CD14-positive monocyte (primary cell): ENCODE measurements at regions not wholly inside any gene's neighbourhood (a gene's known extent, or its start where the extent isn't known, plus 50 kb on each side); places are given as distances from the start of the nearest gene placed in this dataset.

Experiments
- DNase-seq, 3 donors: peaks; one replicate each; pipeline ENCODE4 v3.0.0-alpha.2; 2011 to 2022
- H2AFZ ChIP-seq: 2 replicates; pipeline ENCODE4 v1.6.0; 2012; ENCODE audit warnings: mild to moderate bottlenecking, low read depth, low read length, inconsistent platforms; ENCODE audit not compliant: insufficient read depth, poor library complexity, severe bottlenecking
- H3K27ac ChIP-seq, 2 donors: 1 replicate in 1 of 2; 2 replicates in 1 of 2; pipeline ENCODE4 v1.5.1; 2012 to 2013; ENCODE audit warnings: low read length in 2 of 2, control low read depth in 1 of 2, inconsistent platforms in 1 of 2, low read depth in 1 of 2, mild to moderate bottlenecking in 1 of 2
- H3K27me3 ChIP-seq, 2 donors: one replicate each; pipeline versions ENCODE4 v1.6.0 to v1.6.1; 2011 to 2013; ENCODE audit warnings: low read length in 2 of 2; ENCODE audit not compliant: control insufficient read depth in 2 of 2, insufficient read depth in 2 of 2
- H3K36me3 ChIP-seq, 2 donors: replicated peaks in 1 of 2; 1 replicate in 1 of 2; 2 replicates in 1 of 2; pipeline versions ENCODE4 v1.5.1 to v1.6.1; 2012 to 2013; ENCODE audit warnings: low read length in 2 of 2, control low read depth in 1 of 2, inconsistent platforms in 1 of 2, mild to moderate bottlenecking in 1 of 2; ENCODE audit not compliant: insufficient read depth in 2 of 2, control insufficient read depth in 1 of 2
- H3K4me1 ChIP-seq, 2 donors: 1 replicate in 1 of 2; 2 replicates in 1 of 2; pipeline versions ENCODE4 v1.5.1 to v1.6.1; 2012 to 2013; ENCODE audit warnings: low read length in 2 of 2, control low read depth in 1 of 2, inconsistent platforms in 1 of 2, mild to moderate bottlenecking in 1 of 2, moderate library complexity in 1 of 2; ENCODE audit not compliant: insufficient read depth in 2 of 2, control insufficient read depth in 1 of 2
- H3K4me2 ChIP-seq: replicated peaks from 2 replicates; pipeline ENCODE3; 2012; ENCODE audit warnings: low read length, moderate library complexity, mild to moderate bottlenecking; ENCODE audit not compliant: poor library complexity, severe bottlenecking; ENCODE audit errors: extremely low read depth
- H3K4me3 ChIP-seq, 3 experiments: fragments of 200-600 bp in 1 of 3; sonication (generic) in 1 of 3; replicated peaks in 1 of 3; 1 replicate in 2 of 3; 2 replicates in 1 of 3; pipeline ENCODE4 v1.5.1; 2011 to 2013; ENCODE audit warnings: low read length in 3 of 3, mild to moderate bottlenecking in 3 of 3, control low read depth in 2 of 3, low read depth in 2 of 3, inconsistent platforms in 1 of 3, moderate library complexity in 1 of 3
- H3K79me2 ChIP-seq: 2 replicates; pipeline ENCODE4 v1.6.0; 2012; ENCODE audit warnings: mild to moderate bottlenecking, control low read depth, inconsistent platforms, low read length, moderate library complexity; ENCODE audit not compliant: insufficient read depth
- H3K9ac ChIP-seq: 2 replicates; pipeline ENCODE4 v1.6.0; 2017; ENCODE audit warnings: low read length, mild to moderate bottlenecking; ENCODE audit not compliant: insufficient read depth, poor library complexity, severe bottlenecking
- H3K9me3 ChIP-seq, 2 donors: replicated peaks in 1 of 2; 1 replicate in 1 of 2; 2 replicates in 1 of 2; pipeline versions ENCODE4 v1.5.1 to v1.6.1; 2012 to 2013; ENCODE audit warnings: low read length in 2 of 2, control low read depth in 1 of 2; ENCODE audit not compliant: control insufficient read depth in 1 of 2, insufficient read depth in 1 of 2
- H4K20me1 ChIP-seq: 2 replicates; pipeline ENCODE4 v1.6.0; 2012; ENCODE audit warnings: mild to moderate bottlenecking, low read length, control low read depth, moderate library complexity; ENCODE audit not compliant: insufficient read depth
- H3K27ac Mint-ChIP-seq, 7 donors: one replicate each; pipeline ENCODE4 v1.8.0; 2020; ENCODE audit warnings: mild to moderate bottlenecking in 7 of 7, mixed read lengths in 7 of 7, moderate library complexity in 6 of 7, inconsistent platforms in 2 of 7
- H3K27me3 Mint-ChIP-seq, 3 donors: one replicate each; pipeline ENCODE4 v1.8.0; 2021 to 2022; ENCODE audit warnings: low read depth in 3 of 3, mild to moderate bottlenecking in 3 of 3, mixed read lengths in 3 of 3, moderate library complexity in 3 of 3, inconsistent platforms in 1 of 3
- H3K36me3 Mint-ChIP-seq, 2 donors: one replicate each; pipeline ENCODE4 v1.8.0; 2020; ENCODE audit warnings: mixed read lengths in 2 of 2, inconsistent platforms in 1 of 2, mild to moderate bottlenecking in 1 of 2
- H3K4me1 Mint-ChIP-seq: one replicate; pipeline ENCODE4 v1.8.0; 2020; ENCODE audit warnings: mild to moderate bottlenecking, mixed read lengths
- H3K4me3 Mint-ChIP-seq, 2 donors: one replicate each; pipeline ENCODE4 v1.8.0; 2020; ENCODE audit warnings: mild to moderate bottlenecking in 2 of 2, mixed read lengths in 2 of 2, moderate library complexity in 1 of 2
- H3K9me3 Mint-ChIP-seq, 7 donors: one replicate each; pipeline ENCODE4 v1.8.0; 2020 to 2022; ENCODE audit warnings: mixed read lengths in 7 of 7, mild to moderate bottlenecking in 6 of 7, moderate library complexity in 6 of 7, inconsistent platforms in 2 of 7
- WGBS: methylation state at CpG from one replicate; pipeline ENCODE4 v1.1.5; 2013; ENCODE audit warnings: missing lambda C conversion rate; ENCODE audit not compliant: insufficient coverage; 5-methylcytosine and 5-hydroxymethylcytosine counted together
- intact Hi-C, 2 donors: fragments of 100-400 bp; cut with micrococcal nuclease; formaldehyde crosslinking; loops; one replicate each; pipeline versions ENCODE4 v1.15.0 to v1.15.1; 2023
- TF ChIP-seq, protein P1 (sequence below): fragments of 200-600 bp; IDR thresholded peaks from one replicate; pipeline ENCODE4 v1.8.0; 2022; ENCODE audit warnings: antibody characterized with exemption, mild to moderate bottlenecking

DNA sequence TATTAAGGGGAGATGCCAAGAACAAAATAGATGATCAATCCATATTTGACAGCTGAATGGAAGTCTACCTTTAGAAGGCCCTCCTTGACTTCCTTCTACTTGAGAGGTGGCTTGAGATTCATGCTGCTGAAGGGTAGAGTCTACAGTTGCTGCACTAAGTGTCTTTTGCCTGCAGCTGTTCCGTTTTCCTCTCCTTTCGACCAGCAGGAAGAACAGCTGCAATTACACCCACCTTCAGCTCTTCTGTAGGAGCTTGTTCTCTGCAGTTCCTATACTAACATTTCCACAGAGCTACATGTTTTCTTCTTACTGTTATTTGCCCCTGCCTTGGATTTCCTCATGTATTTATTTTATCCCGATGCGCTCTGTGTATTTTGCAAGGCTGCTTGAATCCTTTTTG, 79.1 kb downstream of the ARRDC4 start:
- H3K27me3 ChIP-seq = no peaks in the 10 kb centered on the region
- Mint-ChIP-seq H3K27ac (no peak overlapping the region), H3K4me1 (no peaks in the 10 kb centered on the region), H3K9me3 (peaks cover 0 to 4% (median 2%) of the 10 kb centered on the region in 7 donors), H3K36me3 (no peaks in the 10 kb centered on the region), H3K27me3 (peaks cover 0 to 2% (median 0%) of the 10 kb centered on the region in 3 donors), H3K4me3 (no peak overlapping the region)
- H3K9me3 ChIP-seq = no peaks in the 10 kb centered on the region
- no peak overlapping the region for H2AFZ ChIP-seq
- no peak overlapping the region for H3K4me3 ChIP-seq
- TF ChIP-seq, protein P1, sequence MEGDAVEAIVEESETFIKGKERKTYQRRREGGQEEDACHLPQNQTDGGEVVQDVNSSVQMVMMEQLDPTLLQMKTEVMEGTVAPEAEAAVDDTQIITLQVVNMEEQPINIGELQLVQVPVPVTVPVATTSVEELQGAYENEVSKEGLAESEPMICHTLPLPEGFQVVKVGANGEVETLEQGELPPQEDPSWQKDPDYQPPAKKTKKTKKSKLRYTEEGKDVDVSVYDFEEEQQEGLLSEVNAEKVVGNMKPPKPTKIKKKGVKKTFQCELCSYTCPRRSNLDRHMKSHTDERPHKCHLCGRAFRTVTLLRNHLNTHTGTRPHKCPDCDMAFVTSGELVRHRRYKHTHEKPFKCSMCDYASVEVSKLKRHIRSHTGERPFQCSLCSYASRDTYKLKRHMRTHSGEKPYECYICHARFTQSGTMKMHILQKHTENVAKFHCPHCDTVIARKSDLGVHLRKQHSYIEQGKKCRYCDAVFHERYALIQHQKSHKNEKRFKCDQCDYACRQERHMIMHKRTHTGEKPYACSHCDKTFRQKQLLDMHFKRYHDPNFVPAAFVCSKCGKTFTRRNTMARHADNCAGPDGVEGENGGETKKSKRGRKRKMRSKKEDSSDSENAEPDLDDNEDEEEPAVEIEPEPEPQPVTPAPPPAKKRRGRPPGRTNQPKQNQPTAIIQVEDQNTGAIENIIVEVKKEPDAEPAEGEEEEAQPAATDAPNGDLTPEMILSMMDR = no peak
- 100% methylated on average over 2 of the region's 4 CpGs for WGBS
- no peak overlapping the region for H3K27ac ChIP-seq
- H4K20me1 ChIP-seq = no peaks in the 10 kb centered on the region
- no peak overlapping the region for H3K4me2 ChIP-seq
- H3K9ac ChIP-seq = no peak overlapping the region
- no peaks in the 10 kb centered on the region for H3K4me1 ChIP-seq
- no peak for DNase-seq
- H3K79me2 ChIP-seq = no peaks in the 10 kb centered on the region
- H3K36me3 ChIP-seq = no peaks in the 10 kb centered on the region
- intact Hi-C loops = no loop called here

DNA sequence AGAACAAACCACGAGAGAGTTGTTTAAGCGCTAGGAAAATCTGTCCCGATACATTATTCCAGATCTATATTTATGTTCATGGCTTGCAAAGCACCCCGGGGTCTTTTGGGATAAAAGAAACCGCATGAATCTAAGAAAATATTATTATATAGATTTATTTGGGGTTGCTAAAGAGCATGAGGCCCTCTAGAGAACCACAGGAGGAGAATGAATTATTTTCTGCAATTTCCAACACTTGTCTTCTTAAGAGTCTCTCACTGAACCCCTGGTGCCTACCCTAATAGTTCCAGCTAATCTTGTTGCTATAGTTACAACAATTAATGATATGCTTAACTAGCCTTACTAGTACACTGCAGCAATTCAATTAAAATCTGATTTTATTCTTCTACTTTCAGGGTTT, 79.6 kb downstream of the ARRDC4 start:
- Mint-ChIP-seq H3K27me3 (peaks cover 0 to 2% (median 0%) of the 10 kb centered on the region in 3 donors), H3K4me3 (no peak overlapping the region), H3K27ac (no peak overlapping the region), H3K9me3 (peaks cover 0 to 4% (median 3%) of the 10 kb centered on the region in 7 donors), H3K36me3 (no peaks in the 10 kb centered on the region), H3K4me1 (no peaks in the 10 kb centered on the region)
- Histone ChIP-seq H3K9me3 (no peaks in the 10 kb centered on the region), H3K36me3 (no peaks in the 10 kb centered on the region), H3K9ac (no peak overlapping the region), H3K27ac (no peak overlapping the region), H3K4me2 (no peak overlapping the region), H2AFZ (no peak overlapping the region), H3K79me2 (no peaks in the 10 kb centered on the region), H3K27me3 (no peaks in the 10 kb centered on the region), H3K4me3 (no peak overlapping the region), H3K4me1 (no peaks in the 10 kb centered on the region), H4K20me1 (no peaks in the 10 kb centered on the region)
- intact Hi-C loops = no loop called here
- WGBS = no CpG with 5 or more reads among the region's 5 CpGs
- no peak for DNase-seq
- TF ChIP-seq, protein P1 = no peak
